ENCODE measurements at regions not wholly inside any gene's neighbourhood (a gene's known extent, or its start where the extent isn't known, plus 50 kb on each side); places are given as distances from the start of the nearest gene placed in this dataset.

- TF ChIP-seq CTCF (conservative IDR thresholded peaks at IDR 0.05; ENCODE audit: low read depth in 2 of 2) (no peak), EZH2phosphoT487 (IDR thresholded peaks at IDR 0.05; ENCODE audit: unreplicated experiment) (no peak), POLR2AphosphoS5 (IDR thresholded peaks at IDR 0.05; ENCODE audit: low read depth) (no peak), REST (IDR thresholded peaks at IDR 0.05; ENCODE audit: unreplicated experiment) (no peak), EZH2 (IDR thresholded peaks at IDR 0.05; ENCODE audit: low read depth, unreplicated experiment) (no peak), JUNB (IDR thresholded peaks at IDR 0.05; ENCODE audit: unreplicated experiment) (no peak), NANOG (IDR thresholded peaks at IDR 0.05; ENCODE audit: borderline replicate concordance) (no peak), ZNF331 (CRISPR knock-in tag; IDR thresholded peaks at IDR 0.05; ENCODE audit: low read depth) (no peak), ZNF462 (CRISPR knock-in tag; IDR thresholded peaks at IDR 0.05) (no peak), CREB1 (CRISPR knock-in tag; IDR thresholded peaks at IDR 0.05; ENCODE audit: low read depth) (no peak), ETS1 (IDR thresholded peaks at IDR 0.05) (no peak)
Measured at GRCh38 chr2:160736148-160737028, 242.8 kb upstream of the RBMS1 start.
